ENCODE measurements at regions not wholly inside any gene's neighbourhood (a gene's known extent, or its start where the extent isn't known, plus 50 kb on each side); places are given as distances from the start of the nearest gene placed in this dataset.

- H3K27me3 ChIP-seq = no peaks in the 10 kb centered on the region
- no peaks in the 10 kb centered on the region for H3K36me3 ChIP-seq
- H3K4me3 ChIP-seq = no peak overlapping the region
- peak overlapping the region in 2 of 4 donors; percentile 3 to 4 for H3K27ac ChIP-seq (replicated peaks in 1 of 4)
- peak; percentile 24 for DNase-seq (ENCODE audit: extremely low spot score)
- intact Hi-C loops (cut with DNase I) = no loop called here
- WGBS = 70% methylated on average over 10 of the region's 10 CpGs
- H3K4me1 ChIP-seq = peaks cover 0 to 20% (median 13%) of the 10 kb centered on the region in 4 donors
- no peak for TF ChIP-seq EP300 (IDR thresholded peaks at IDR 0.05)
- TF ChIP-seq CTCF (IDR thresholded peaks at IDR 0.05) = no peak
- TF ChIP-seq POLR2AphosphoS5 (IDR thresholded peaks at IDR 0.05) = no peak
- no peak for TF ChIP-seq POLR2A (IDR thresholded peaks at IDR 0.05; ENCODE audit: low read depth)
- H3K9me3 ChIP-seq = no peaks in the 10 kb centered on the region
Measured at GRCh38 chr13:50677687-50678463, 165.6 kb downstream of the DLEU7 start.

GRCh38 chr13:50678464-50679162, 164.9 kb downstream of the DLEU7 start:
- intact Hi-C loops (cut with DNase I) = no loop called here
- no peak overlapping the region for H3K4me3 ChIP-seq
- peaks cover 0 to 20% (median 15%) of the 10 kb centered on the region in 4 donors for H3K4me1 ChIP-seq
- H3K9me3 ChIP-seq = no peaks in the 10 kb centered on the region
- H3K27ac ChIP-seq (replicated peaks in 1 of 4) = peak overlapping the region in 3 of 4 donors; percentile 3 to 33 (median 4)
- TF ChIP-seq POLR2A (IDR thresholded peaks at IDR 0.05; ENCODE audit: low read depth) (no peak), CTCF (IDR thresholded peaks at IDR 0.05) (no peak), EP300 (IDR thresholded peaks at IDR 0.05) (no peak), POLR2AphosphoS5 (IDR thresholded peaks at IDR 0.05) (no peak)
- DNase-seq (ENCODE audit: extremely low spot score) = peak; percentile 64
- H3K36me3 ChIP-seq = no peaks in the 10 kb centered on the region
- no peaks in the 10 kb centered on the region for H3K27me3 ChIP-seq
- WGBS = 82% methylated on average over 6 of the region's 6 CpGs

GRCh38 chr13:50679321-50679720, 164.2 kb downstream of the DLEU7 start:
- Histone ChIP-seq H3K27ac (replicated peaks in 1 of 4) (peak overlapping the region in 1 of 4 donors; percentile 33), H3K9me3 (no peaks in the 10 kb centered on the region), H3K4me1 (peaks cover 3 to 23% (median 21%) of the 10 kb centered on the region in 4 donors), H3K27me3 (no peaks in the 10 kb centered on the region), H3K4me3 (no peak overlapping the region), H3K36me3 (no peaks in the 10 kb centered on the region)
- TF ChIP-seq POLR2A (IDR thresholded peaks at IDR 0.05; ENCODE audit: low read depth) (no peak), EP300 (IDR thresholded peaks at IDR 0.05) (no peak), POLR2AphosphoS5 (IDR thresholded peaks at IDR 0.05) (no peak), CTCF (IDR thresholded peaks at IDR 0.05) (no peak)
- no peak for DNase-seq (ENCODE audit: extremely low spot score)
- intact Hi-C loops (cut with DNase I) = no loop called here

- no peaks in the 10 kb centered on the region for H3K36me3 ChIP-seq
- no peaks in the 10 kb centered on the region for H3K27me3 ChIP-seq
- no peak overlapping the region for H3K4me3 ChIP-seq
- intact Hi-C loops (cut with DNase I) = no loop called here
- TF ChIP-seq POLR2A (IDR thresholded peaks at IDR 0.05; ENCODE audit: low read depth) (no peak), POLR2AphosphoS5 (IDR thresholded peaks at IDR 0.05) (no peak), EP300 (IDR thresholded peaks at IDR 0.05) (no peak), CTCF (IDR thresholded peaks at IDR 0.05) (no peak)
- DNase-seq (ENCODE audit: extremely low spot score) = no peak
- H3K4me1 ChIP-seq = peaks cover 15 to 26% (median 22%) of the 10 kb centered on the region in 4 donors
- no peaks in the 10 kb centered on the region for H3K9me3 ChIP-seq
- H3K27ac ChIP-seq (replicated peaks in 1 of 4) = no peak overlapping the region
Measured at GRCh38 chr13:50682002-50682401, 161.5 kb downstream of the DLEU7 start.

All from esophagus muscularis mucosa (tissue), 4 donors.